ENCODE measurements at regions not wholly inside any gene's neighbourhood (a gene's known extent, or its start where the extent isn't known, plus 50 kb on each side); places are given as distances from the start of the nearest gene placed in this dataset.
A peak's percentile ranks its signal among the peaks of the same experiment; 100 is the strongest.

GRCh38 chr4:98745366-98745765, 87.0 kb upstream of the TSPAN5 start:
- H3K9me3 ChIP-seq: no peaks in the 10 kb centered on the region
- 58 to 80% methylated on average over 1 to 3 of the region's 3 CpGs for WGBS, 2 donors (ENCODE audit: low coverage in 1 of 2)
- intact Hi-C loops (cut with DNase I; ENCODE audit: low total_unique reads) (no loop called here), in situ Hi-C loops (cut with MboI; ENCODE audit: low pct_ligation_motif_present in 1 of 4, low pct_unique_long_range_greater_than_20kb in 1 of 4, low sequenced_read_pairs in 3 of 4) (no loop called here)
- peaks cover 0 to 18% (median 6%) of the 10 kb centered on the region in 4 donors for H3K4me1 ChIP-seq
- peak; percentile 24 for DNase-seq
- no peak for TF ChIP-seq EP300 (IDR thresholded peaks at IDR 0.05; ENCODE audit: low read depth)
- no peak for TF ChIP-seq CTCF (IDR thresholded peaks at IDR 0.05)
- no peak for TF ChIP-seq POLR2AphosphoS5 (IDR thresholded peaks at IDR 0.05)
- TF ChIP-seq POLR2A (IDR thresholded peaks at IDR 0.05): no peak
- H3K4me3 ChIP-seq: no peak overlapping the region
- no peaks in the 10 kb centered on the region for H3K36me3 ChIP-seq
- H3K27ac ChIP-seq: no peak overlapping the region
- no peaks in the 10 kb centered on the region for H3K27me3 ChIP-seq

GRCh38 chr4:98744372-98745150, 86.2 kb upstream of the TSPAN5 start:
- H3K4me3 ChIP-seq: no peak overlapping the region
- no peaks in the 10 kb centered on the region for H3K36me3 ChIP-seq
- WGBS, 2 donors (ENCODE audit: low coverage in 1 of 2): 58 to 84% methylated on average over 4 of the region's 4 CpGs
- in situ Hi-C loops (cut with MboI; ENCODE audit: low pct_ligation_motif_present in 1 of 4, low pct_unique_long_range_greater_than_20kb in 1 of 4, low sequenced_read_pairs in 3 of 4) (no loop called here), intact Hi-C loops (cut with DNase I; ENCODE audit: low total_unique reads) (no loop called here)
- no peaks in the 10 kb centered on the region for H3K27me3 ChIP-seq
- no peak for DNase-seq
- peaks cover 0 to 18% (median 6%) of the 10 kb centered on the region in 4 donors for H3K4me1 ChIP-seq
- no peaks in the 10 kb centered on the region for H3K9me3 ChIP-seq
- no peak for TF ChIP-seq POLR2A (IDR thresholded peaks at IDR 0.05)
- TF ChIP-seq POLR2AphosphoS5 (IDR thresholded peaks at IDR 0.05): no peak
- no peak for TF ChIP-seq CTCF (IDR thresholded peaks at IDR 0.05)
- no peak for TF ChIP-seq EP300 (IDR thresholded peaks at IDR 0.05; ENCODE audit: low read depth)
- H3K27ac ChIP-seq: no peak overlapping the region

- no peaks in the 10 kb centered on the region for H3K9me3 ChIP-seq
- H3K36me3 ChIP-seq: no peaks in the 10 kb centered on the region
- H3K4me1 ChIP-seq: peaks cover 0 to 5% (median 3%) of the 10 kb centered on the region in 4 donors
- intact Hi-C loops (cut with DNase I; ENCODE audit: low total_unique reads): no loop called here
- no peaks in the 10 kb centered on the region for H3K27me3 ChIP-seq
- DNase-seq: no peak
- TF ChIP-seq CTCF (IDR thresholded peaks at IDR 0.05): no peak
- TF ChIP-seq POLR2AphosphoS5 (IDR thresholded peaks at IDR 0.05): no peak
- TF ChIP-seq EP300 (IDR thresholded peaks at IDR 0.05; ENCODE audit: low read depth): no peak
- TF ChIP-seq POLR2A (IDR thresholded peaks at IDR 0.05): no peak
- H3K27ac ChIP-seq: no peak overlapping the region
- H3K4me3 ChIP-seq: no peak overlapping the region
- in situ Hi-C loops (cut with MboI; ENCODE audit: low pct_ligation_motif_present in 1 of 4, low pct_unique_long_range_greater_than_20kb in 1 of 4, low sequenced_read_pairs in 3 of 4): no loop called here
- WGBS, 2 donors (ENCODE audit: low coverage in 1 of 2): 77 to 91% methylated on average over 7 of the region's 7 CpGs
These were observed 83.5 kb upstream of the TSPAN5 start for GRCh38 chr4:98741952-98742351.

- WGBS, 2 donors (ENCODE audit: low coverage in 1 of 2): 71 to 76% methylated on average over 6 of the region's 6 CpGs
- Histone ChIP-seq H3K4me1 (peaks cover 0 to 4% (median 0%) of the 10 kb centered on the region in 4 donors), H3K27ac (no peak overlapping the region), H3K36me3 (no peaks in the 10 kb centered on the region), H3K9me3 (no peaks in the 10 kb centered on the region), H3K4me3 (no peak overlapping the region), H3K27me3 (no peaks in the 10 kb centered on the region)
- intact Hi-C loops (cut with DNase I; ENCODE audit: low total_unique reads) (no loop called here), in situ Hi-C loops (cut with MboI; ENCODE audit: low pct_ligation_motif_present in 1 of 4, low pct_unique_long_range_greater_than_20kb in 1 of 4, low sequenced_read_pairs in 3 of 4) (no loop called here)
- TF ChIP-seq CTCF (IDR thresholded peaks at IDR 0.05) (no peak), EP300 (IDR thresholded peaks at IDR 0.05; ENCODE audit: low read depth) (no peak), POLR2AphosphoS5 (IDR thresholded peaks at IDR 0.05) (no peak), POLR2A (IDR thresholded peaks at IDR 0.05) (no peak)
- no peak for DNase-seq
These were observed 81.3 kb upstream of the TSPAN5 start for GRCh38 chr4:98739751-98740150.

Data from transverse colon (tissue), 4 donors.